ENCODE measurements at regions not wholly inside any gene's neighbourhood (a gene's known extent, or its start where the extent isn't known, plus 50 kb on each side); places are given as distances from the start of the nearest gene placed in this dataset.

GRCh38 chr12:22880807-22881206, 255.8 kb downstream of the ETNK1 start:
- no peak for TF ChIP-seq CTCF (conservative IDR thresholded peaks at IDR 0.05; ENCODE audit: low read depth in 2 of 2)
- TF ChIP-seq POLR2AphosphoS5 (IDR thresholded peaks at IDR 0.05; ENCODE audit: low read depth) = no peak

Measured in GM23338 (cell line).